ENCODE measurements at regions not wholly inside any gene's neighbourhood (a gene's known extent, or its start where the extent isn't known, plus 50 kb on each side); places are given as distances from the start of the nearest gene placed in this dataset.

DNA sequence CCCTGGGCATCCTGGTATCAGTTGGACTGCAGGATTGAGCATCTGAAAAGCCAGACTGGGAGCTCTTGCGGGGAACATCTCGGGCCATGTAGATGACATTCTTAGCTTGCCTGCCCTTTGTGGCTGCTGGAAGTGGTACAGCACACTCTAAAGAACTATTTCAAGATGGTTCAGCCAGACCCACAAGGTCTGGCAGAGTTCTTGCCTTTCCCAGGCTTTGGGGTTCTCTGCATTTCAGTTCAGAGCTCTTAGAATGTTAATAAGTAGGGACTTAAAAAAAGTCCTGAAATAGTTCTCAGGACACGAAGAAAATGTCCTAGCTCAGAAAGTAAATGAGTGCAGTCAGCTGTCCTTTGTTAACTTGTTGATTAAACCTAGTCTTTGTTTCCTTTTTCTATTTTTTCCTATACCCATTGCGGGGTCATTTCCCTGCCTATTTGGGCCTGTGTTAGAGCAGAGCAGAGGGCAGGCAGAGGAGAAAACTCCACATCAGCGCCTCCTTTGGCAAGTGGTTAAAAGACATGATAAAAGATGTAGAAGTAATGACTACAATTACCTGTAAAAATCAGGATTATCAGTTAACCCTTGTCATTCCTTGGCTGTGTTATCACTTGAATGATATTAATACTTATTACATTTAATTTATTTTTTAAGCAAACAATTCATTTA is 291.5 kb downstream of the ZSWIM6 start:
- DNase-seq (ENCODE audit: low read depth) = no peak

DNA sequence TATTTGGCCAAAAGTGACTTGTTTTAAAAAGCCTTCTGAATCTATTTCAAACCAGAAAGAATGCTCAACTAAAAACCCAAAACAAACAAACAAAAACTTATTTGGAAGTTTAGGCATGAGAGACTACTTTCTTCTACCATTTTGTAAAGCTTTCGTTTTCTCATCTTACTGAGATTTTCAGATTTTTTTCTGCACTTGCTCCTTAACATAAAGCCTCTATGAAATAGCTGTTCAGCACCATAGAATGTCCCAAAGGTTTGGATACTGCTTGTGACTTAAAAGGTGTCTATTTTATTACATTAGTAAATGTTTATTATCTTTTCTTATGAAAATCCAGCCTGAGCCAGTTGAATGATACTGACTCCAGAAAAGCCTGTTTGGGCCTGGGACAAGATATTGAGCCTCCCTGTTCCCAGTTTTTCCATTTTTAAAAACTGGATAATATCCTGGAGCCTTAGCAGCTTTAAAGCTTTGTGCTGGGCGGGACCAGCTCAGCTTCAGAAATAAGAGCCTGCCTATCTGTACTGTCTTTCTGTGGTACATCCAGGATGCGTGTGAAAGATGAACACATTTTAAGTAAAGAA is 292.6 kb downstream of the ZSWIM6 start:
- no peak for DNase-seq (ENCODE audit: low read depth)

DNA sequence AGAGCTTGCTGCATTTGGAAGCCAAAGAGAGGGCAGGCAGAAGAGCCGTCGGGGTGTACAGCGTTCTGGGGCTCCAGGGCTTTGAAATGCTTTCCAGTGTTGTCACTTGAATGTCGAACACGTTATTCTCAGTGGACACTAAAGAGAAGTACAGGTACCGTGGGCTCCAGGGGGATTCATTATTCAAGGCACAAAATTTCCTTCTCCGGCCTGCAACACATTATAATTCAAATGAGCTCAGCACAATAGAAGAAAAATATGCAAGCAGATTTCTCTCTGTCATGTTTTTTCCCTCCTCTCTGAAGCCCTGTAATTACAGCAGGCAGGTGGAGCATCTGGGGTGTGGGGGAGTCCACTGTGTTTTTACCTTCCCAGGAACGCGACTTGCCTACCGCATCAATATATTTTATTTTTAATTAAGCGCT is 293.1 kb downstream of the ZSWIM6 start:
- no peak for DNase-seq (ENCODE audit: low read depth)

DNA sequence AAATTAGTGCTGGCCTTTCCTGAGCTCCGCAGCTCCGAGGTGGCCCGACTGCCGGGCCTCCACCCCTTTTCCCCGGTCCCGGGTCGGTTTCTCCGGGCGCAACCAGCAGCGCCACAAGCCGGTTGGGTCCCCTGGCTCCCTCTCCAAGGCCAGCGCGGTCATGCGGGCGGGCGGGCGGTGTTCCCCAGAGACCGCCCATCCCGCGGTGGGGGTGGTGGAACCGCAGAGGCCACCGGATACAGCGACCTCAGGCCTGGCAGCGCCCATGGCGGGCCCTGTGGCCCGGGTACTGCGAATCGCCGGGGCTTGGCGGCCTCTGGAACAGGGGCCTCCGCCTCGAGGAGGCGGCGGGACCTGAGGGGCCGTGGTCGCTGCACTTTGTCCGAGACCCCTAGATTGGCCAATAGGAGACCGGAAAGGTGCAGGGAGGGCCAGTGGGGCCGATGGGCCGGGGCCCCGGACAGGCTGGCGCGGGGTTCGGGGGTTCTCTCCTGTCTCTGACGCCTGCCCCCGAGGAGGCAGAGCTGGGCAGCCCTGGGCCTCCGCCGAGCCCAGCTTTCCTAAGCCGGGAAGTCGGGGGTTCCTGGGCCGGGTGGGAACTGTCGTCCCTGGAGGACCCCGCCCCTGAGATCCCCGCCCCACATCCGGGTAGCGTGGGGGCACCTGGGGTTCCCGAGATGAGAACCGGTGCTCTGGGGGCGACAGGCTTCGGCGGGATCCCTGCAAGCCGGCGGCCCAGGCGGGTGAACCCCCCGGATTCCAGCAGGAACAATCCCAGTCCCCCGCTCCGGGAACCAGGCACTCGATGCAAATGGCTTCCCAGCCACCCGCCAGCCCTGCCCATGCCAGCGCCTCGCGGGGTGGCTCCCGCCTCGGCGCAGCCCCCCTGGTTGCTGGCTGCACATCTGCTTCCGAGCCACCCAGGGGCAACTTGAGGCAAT is 293.9 kb downstream of the ZSWIM6 start:
- DNase-seq (ENCODE audit: low read depth) = no peak

DNA sequence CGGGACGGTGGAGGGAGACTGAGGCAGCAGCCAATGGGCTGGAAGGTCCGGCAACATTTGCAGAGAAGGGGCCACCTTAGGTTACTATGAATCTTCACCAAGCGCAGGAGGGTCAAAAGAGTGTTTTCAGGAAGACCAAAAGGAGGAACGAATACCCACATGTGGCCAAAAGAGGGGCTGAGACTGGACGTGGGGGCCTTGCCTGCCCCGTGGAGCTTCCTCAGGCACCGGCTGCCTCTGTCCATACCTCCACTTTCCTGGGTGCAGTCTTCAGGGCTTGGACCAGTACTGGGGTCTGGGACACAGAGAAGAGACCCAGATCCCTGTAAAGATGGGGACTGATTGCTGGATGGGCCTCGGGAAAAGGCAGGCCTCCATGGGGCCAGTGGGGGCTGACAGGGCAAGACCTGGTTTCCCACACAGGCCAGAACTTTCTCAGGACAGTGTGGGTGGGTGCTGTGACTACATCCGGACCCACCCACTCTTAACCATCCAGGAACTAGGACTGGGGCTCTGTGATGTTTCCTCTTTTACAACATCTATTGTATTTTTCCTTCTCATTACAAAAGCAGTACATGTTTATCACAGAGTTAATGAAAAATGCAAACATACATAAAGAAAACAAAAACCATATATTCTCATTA is 294.7 kb downstream of the ZSWIM6 start:
- no peak for DNase-seq (ENCODE audit: low read depth)

DNA sequence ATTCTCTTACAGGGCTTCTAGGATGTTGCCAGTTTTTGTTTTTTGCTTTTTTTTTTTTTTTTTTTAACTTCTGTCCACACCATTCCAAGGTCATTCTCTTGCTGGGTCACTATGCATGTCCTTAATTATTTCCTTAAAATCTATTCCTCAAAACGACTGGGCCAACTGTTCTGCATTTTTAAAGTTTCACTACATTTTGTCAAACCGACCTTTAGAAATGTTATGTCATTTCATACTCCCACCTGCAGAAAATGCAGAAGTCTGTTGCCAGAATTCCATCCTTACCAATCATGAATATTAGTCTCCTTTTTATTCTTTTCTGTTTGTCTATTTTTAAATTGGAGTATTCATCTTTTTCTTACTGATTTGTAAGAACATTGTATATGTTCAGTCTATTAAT is 295.5 kb downstream of the ZSWIM6 start:
- DNase-seq (ENCODE audit: low read depth) = no peak

DNA sequence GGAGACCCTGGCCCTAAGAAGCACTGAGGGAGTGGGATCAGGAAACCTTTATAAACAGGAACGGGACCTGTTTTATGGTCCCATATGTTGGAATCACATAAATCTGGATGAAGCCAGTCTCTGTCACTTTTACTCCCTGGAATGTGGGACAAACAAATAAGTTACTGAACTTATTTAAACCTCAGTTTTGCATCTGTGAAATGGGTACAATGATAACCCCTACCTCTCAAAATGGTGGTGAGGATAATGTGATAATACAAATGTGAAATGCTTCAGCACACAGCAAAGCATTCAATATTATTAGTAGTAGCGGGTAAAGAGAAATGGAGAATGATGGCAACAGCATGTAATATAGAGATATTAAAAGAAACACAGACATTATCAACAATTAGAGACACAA is 298.9 kb downstream of the ZSWIM6 start:
- no peak for DNase-seq (ENCODE audit: low read depth)

DNA sequence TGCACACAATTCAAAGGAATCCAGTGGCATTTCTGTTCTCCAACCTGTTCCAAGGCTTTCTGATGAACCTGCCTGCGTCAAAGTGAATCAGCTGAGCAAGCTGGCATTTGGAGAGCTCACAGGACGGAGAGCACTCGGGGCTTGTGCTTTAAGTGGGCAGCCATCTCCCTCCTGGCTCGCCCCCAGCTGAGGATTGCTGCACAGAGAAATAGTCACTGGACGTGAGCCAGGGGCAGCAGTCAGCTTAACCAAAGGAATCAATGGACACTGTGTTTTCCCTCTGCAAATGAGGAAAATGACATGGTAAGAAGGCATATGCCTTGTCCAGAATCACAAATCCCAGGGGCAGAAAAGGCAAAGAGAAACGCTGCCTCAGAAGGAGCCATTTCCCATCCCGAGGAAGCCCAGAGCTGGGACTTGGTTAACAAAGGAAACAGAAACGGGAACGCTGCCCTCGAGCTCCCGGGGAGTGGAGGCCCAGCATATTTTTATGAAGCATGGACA is 299.4 kb downstream of the ZSWIM6 start:
- no peak for DNase-seq (ENCODE audit: low read depth)

DNA sequence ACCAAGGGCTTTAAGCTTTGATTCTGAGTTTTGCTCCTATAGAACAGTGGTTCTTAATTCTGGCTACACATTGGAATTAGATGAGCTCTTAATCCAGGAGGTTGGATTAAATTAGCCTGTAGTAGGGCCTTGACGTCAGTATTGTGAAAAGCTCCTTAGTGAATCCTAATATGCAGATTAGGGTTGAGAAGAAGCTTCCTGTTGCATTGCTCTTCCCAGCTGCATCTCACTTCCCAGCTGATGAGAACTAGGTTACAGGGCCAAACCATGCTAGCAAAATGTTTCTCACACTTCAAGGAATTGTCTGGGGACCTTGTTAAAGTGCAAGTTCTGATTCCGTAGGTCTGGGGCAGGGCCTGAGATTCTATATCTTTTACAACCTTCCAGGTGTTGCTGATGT is 300.0 kb downstream of the ZSWIM6 start:
- no peak for DNase-seq (ENCODE audit: low read depth)

DNA sequence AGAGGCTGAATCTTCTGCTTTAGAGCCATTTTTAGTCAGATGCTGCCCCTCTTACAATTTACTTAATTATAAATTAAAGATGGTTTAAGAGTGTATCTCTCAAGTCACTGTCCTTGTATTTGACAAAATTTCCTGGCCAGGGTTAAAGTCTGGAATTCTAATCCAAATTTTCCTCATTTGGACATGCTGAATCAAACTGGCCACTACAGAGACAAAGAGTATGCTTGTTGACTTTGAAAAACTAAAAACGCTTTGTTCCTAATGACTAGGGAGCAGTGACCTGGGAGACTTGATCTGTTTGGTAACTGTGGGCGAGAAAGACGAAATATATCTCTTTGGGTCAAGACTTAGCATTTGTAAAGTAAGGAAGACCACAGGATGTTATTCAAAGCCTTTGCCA is 303.2 kb downstream of the ZSWIM6 start:
- no peak for DNase-seq (ENCODE audit: low read depth)

DNA sequence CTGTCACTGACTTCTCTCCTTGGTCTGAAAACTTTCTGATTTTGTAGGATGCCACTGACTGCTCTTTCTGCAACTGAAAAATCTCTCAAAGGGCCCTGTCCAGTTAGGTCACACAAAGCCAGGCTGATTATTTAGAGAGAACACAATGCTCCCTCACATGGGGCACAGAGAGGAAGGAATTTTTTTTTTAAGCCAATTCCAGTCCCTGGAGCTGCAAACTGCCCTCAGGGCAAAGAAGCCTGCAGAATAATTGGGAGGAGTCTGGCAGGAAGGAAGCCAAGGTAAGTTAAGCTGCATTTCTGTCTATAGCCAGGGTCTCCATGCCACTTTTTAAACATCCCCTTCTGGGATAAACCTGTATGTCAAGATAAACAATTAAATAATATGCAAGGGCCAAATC is 305.5 kb downstream of the ZSWIM6 start:
- DNase-seq (ENCODE audit: low read depth) = no peak

DNA sequence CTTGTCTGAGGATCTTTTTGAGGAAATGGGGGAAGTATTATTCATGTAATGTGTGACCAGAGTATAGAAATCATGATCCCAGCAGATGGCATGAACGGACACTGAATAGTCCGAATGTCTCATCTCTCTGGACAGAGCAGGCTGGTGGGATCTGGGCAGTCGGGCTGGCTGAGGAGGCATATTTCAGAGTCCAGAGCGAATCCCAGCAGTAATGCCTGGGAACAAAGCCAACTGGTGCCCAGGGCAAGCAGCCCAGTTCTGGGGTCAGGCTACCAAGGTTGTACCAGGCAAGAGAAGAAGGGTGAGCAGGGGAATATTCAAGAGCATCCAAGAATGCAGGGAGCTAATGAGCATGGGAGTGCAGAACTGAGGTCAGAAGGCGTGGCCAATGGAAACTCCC is 306.4 kb downstream of the ZSWIM6 start:
- DNase-seq (ENCODE audit: low read depth) = no peak

DNA sequence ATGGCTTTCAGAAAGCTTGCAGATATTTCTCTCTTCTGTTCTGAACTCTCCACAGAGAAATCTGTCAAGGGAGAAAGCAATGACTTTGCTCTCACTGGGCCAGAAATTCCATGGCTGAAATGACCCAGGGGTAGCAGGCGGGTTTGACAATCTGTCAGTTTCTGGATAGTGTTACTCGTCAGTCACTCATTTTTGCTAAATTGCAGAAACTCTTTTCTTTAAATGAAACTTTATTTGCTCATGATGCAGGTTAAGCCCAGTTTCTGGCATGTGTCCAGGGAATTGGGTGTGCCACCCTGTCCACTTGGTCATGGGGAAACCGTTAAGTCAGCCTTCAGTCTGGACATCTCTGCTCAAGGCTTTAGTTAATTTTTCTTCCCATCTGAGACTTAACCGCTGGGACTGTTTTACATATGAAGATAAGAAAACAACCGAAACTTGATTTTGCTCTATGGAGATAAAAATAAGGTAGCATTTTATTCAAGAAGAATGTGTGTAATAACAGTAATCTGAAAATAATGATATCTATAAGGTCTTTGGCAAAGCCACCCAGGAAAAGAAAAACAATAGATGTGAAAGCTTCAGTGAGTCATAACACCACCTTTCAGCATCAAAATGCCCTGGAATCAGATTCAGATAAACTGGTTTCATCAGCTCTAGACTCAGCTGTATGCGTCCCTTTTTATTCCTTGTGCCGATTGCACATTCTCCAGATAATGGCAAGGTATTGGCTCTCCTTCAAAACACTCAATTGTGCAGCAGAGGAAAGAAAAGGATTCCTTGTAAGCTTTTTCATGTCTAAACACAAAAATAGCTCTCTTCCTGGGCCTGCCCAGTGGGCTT is 308.3 kb downstream of the ZSWIM6 start:
- no peak for DNase-seq (ENCODE audit: low read depth)

DNA sequence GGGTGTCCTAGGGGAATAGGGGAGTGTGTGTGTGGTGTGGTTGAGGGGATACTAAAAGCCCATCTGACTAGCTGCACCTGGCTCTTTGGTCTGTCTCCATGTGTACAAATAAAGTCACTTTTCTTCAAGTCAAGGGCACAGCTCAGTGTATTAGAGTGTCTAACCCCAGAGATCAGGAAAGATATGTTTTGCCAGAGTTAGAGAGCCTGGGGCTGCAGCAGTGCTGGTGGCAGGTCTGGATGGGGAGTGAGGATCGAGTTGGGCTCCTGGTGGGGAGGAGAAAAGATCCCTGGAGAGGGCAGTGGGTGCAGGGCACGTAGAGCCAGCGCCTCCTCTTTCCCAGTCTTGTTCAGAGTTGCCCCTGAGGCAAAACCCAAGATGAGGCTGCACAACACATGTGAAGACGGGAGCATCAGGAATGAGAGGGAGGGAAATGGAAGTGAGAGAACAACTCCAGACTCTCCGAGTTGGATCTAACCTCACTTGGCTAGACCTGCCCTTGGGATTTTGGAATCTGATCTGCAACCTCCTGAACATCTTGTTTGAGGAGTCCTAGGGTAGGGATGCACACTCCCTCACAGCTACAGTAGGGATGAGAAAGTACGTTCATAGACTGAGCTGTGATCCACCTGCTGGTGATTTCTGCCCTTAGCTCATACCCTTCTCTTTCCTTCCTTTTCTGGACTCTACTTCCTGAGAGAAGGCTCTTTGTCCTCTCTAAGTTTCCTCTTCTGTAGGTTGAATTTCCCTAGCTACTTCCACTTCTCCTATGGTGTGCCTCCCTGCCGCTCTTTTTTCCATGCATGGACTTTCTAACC is 309.9 kb downstream of the ZSWIM6 start:
- DNase-seq (ENCODE audit: low read depth) = no peak

DNA sequence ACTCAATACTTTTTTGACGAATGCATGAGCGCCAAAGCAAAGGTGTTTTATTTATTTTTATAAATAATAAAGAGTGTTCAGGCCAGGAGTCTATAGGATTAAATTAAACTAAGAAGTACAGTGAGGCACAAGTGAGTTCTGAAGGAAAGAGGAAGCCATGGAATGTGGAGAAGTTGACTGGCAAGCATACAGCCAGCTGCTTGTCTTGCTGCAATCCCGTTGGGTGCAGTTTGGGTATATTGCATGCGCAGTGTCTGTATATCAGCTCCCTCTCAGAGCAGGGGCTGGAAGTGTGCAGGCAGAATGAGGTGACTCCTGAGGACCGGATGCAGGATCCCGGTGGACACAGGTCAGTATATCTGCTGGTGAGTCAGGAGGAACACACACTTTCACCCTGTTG is 315.6 kb downstream of the ZSWIM6 start:
- DNase-seq (ENCODE audit: low read depth) = no peak

DNA sequence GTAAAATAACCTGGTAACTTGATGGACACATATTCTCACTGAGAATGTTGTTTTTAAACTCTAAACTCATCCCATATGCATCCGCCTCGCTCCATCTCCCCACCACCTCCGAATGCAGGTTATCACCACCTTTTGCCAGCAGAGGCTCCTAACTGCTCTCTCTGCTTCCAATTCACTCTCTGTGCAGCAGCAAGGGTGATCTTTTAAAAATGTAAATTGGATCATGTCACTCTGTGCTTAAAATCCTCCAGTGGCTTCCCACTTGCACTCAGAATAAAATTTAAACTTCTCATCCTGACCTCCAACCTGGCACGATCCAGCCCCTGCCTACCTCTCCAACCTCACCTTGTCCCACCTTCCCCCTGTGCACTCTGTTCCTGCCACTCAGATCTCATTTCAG is 317.2 kb downstream of the ZSWIM6 start:
- DNase-seq (ENCODE audit: low read depth) = no peak

DNA sequence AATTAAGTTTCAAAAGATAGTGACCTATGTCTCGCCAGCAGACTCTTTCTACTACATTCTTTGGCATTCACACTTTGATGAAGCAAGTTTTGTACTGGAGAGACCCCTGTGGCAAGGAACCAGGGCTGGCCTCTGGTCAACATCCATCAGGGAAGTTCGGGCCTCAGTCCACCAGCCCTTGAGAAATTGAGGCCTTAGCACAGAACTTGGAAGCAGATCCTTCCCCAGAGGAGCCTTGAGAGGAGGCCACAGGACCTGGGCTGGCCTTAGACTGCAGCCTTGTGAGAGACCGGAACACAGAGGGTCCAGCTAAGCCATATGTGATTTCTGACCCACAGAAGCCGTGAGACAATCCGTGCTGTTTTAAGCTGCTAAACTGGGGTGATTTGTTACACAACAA is 317.9 kb downstream of the ZSWIM6 start:
- no peak for DNase-seq (ENCODE audit: low read depth)

DNA sequence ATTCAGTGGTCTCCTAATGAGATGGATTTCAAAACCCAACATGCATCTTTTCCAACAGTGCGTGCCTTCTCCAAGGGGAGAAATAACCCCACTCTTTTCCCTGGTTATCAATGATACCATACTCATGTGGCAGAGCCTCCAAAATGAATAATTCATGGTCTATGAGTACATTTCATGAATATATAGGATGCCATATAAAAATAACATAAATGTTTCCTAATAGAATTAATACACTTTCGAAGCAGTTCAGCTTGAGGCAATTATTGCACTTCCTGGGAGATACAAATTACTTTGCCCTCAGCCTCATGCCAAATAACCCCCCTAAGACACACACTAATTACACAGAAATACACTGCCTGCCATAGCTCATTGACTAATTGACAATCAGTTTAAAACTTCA is 318.6 kb downstream of the ZSWIM6 start:
- no peak for DNase-seq (ENCODE audit: low read depth)

DNA sequence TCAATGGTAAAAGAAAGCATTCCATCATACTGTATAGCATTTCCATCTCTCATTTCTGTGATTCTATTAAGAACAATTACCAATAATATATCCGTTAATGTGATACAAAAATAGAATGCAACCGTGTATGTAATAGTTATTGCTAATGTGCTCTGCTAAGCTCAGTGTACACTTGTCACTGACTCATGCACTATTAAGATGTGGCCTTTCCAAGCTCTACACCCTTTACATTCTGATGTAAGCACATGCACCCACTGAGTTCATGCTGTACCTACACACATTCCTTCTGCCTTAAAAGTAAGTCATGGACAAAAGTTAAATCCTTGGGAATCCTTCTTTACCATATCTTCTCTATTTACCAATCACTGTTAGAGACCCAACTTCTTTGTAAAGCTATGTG is 319.1 kb downstream of the ZSWIM6 start:
- no peak for DNase-seq (ENCODE audit: low read depth)

DNA sequence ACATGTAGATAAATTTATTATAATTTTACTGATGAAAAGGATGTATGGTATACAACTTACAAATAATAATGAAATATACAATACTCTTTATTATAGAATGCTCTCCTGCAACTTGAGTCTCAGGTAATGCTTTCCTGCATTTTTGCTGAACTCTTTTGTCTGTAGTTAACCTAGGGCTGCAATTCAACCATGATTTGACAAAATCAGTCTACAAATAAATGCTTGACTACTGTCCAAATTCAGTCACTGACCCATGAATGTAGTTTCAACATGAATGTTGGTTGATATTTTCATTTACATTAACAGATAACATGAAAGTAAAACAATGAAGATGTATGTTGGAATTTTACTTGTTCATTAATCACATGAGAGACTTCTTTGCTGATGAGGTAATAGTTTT is 320.9 kb downstream of the ZSWIM6 start:
- no peak for DNase-seq (ENCODE audit: low read depth)

Data from non-pigmented ciliary epithelial cell (primary cell).